HEK293 (cell line): ENCODE measurements at regions not wholly inside any gene's neighbourhood (a gene's known extent, or its start where the extent isn't known, plus 50 kb on each side); places are given as distances from the start of the nearest gene placed in this dataset.
A peak's percentile ranks its signal among the peaks of the same experiment; 100 is the strongest.

Experiments used
- CTCF ChIA-PET: fragments of 350-600 bp; formaldehyde crosslinking; extraction: SDS; loops from one replicate; lab custom pipeline; 2021; ENCODE audit warnings: antibody characterized with exemption; lab: Yijun Ruan, JAX
- POLR2A ChIA-PET: fragments of 300-600 bp; formaldehyde crosslinking; extraction: SDS; loops from one replicate; lab custom pipeline; 2020; ENCODE audit warnings: antibody characterized with exemption, inconsistent platforms; lab: Yijun Ruan, JAX
- H3K27ac ChIP-seq: fragments of 200-500 bp; sonication (Bioruptor generic); 2 replicates; pipeline ENCODE4 v1.5.1; 2014; ENCODE audit warnings: low read depth, low read length, control low read depth, inconsistent platforms; ENCODE audit errors: extremely low read depth
- H3K36me3 ChIP-seq, 2 experiments: fragments of 200-500 bp in 1 of 2; sonication (Bioruptor generic) in 1 of 2; 1 replicate in 1 of 2; 2 replicates in 1 of 2; pipeline ENCODE4 v1.5.1; 2014 to 2017; ENCODE audit warnings: inconsistent platforms in 2 of 2, low read length in 2 of 2; ENCODE audit not compliant: control insufficient read depth in 2 of 2, insufficient read depth in 1 of 2
- H3K4me1 ChIP-seq: fragments of 200-500 bp; sonication (Bioruptor generic); 2 replicates; pipeline ENCODE4 v1.5.1; 2014; ENCODE audit warnings: mild to moderate bottlenecking, low read length, inconsistent platforms; ENCODE audit not compliant: control insufficient read depth, insufficient read depth
- H3K4me3 ChIP-seq: 2 replicates; pipeline ENCODE4 v1.5.1; 2011; ENCODE audit warnings: low read depth, mild to moderate bottlenecking, control low read depth, low read length, moderate library complexity
- H3K9me3 ChIP-seq: fragments of 200-500 bp; sonication (Bioruptor generic); 2 replicates; pipeline ENCODE4 v1.5.1; 2014; ENCODE audit warnings: low read depth, low read length, inconsistent platforms; ENCODE audit not compliant: control insufficient read depth, insufficient read depth
- AEBP2 ChIP-seq: fragments of 450-650 bp; formaldehyde crosslinking; IDR thresholded peaks from 2 replicates; pipeline ENCODE4 v1.5.1; 2016; ENCODE audit warnings: missing biosample characterization, missing genetic modification characterization, borderline replicate concordance
- HOXD13 ChIP-seq: sonication (generic); formaldehyde crosslinking; IDR thresholded peaks from 2 replicates; pipeline ENCODE4 v1.8.0; 2022; ENCODE audit warnings: missing genetic modification reagents, borderline replicate concordance
- KLF17 ChIP-seq: fragments of 450-650 bp; formaldehyde crosslinking; IDR thresholded peaks from 2 replicates; pipeline ENCODE4 v1.5.1; 2016; ENCODE audit warnings: missing biosample characterization, missing genetic modification characterization
- SP3 ChIP-seq: fragments of 450-650 bp; formaldehyde crosslinking; IDR thresholded peaks from 2 replicates; pipeline ENCODE4 v1.5.1; 2016; ENCODE audit warnings: missing biosample characterization, missing genetic modification characterization
- ZBTB17 ChIP-seq: fragments of 450-650 bp; formaldehyde crosslinking; IDR thresholded peaks from 2 replicates; pipeline ENCODE4 v1.5.1; 2016; ENCODE audit warnings: missing biosample characterization, missing genetic modification characterization
- ZBTB20 ChIP-seq: fragments of 450-650 bp; formaldehyde crosslinking; IDR thresholded peaks from 2 replicates; pipeline ENCODE4 v1.5.1; 2016; ENCODE audit warnings: missing biosample characterization, missing genetic modification characterization
- ZNF530 ChIP-seq: fragments of 450-650 bp; formaldehyde crosslinking; IDR thresholded peaks from 2 replicates; pipeline ENCODE4 v1.5.1; 2016; ENCODE audit warnings: low read depth, missing biosample characterization, missing genetic modification characterization
- ZNF558 ChIP-seq: fragments of 450-650 bp; formaldehyde crosslinking; IDR thresholded peaks from 2 replicates; pipeline ENCODE4 v1.5.1; 2016; ENCODE audit warnings: missing biosample characterization, missing genetic modification characterization
- ZNF585B ChIP-seq: fragments of 450-650 bp; formaldehyde crosslinking; IDR thresholded peaks from 2 replicates; pipeline ENCODE4 v1.5.1; 2016; ENCODE audit warnings: missing biosample characterization, missing genetic modification characterization
- ZNF623 ChIP-seq: fragments of 450-650 bp; formaldehyde crosslinking; IDR thresholded peaks from 2 replicates; pipeline ENCODE4 v1.5.1; 2016; ENCODE audit warnings: missing biosample characterization, missing genetic modification characterization
- ZNF639 ChIP-seq: fragments of 450-650 bp; formaldehyde crosslinking; IDR thresholded peaks from 2 replicates; pipeline ENCODE4 v1.5.1; 2016; ENCODE audit warnings: missing biosample characterization, missing genetic modification characterization
- ZNF776 ChIP-seq: fragments of 450-650 bp; formaldehyde crosslinking; IDR thresholded peaks from 2 replicates; pipeline ENCODE4 v1.5.0; 2017; ENCODE audit warnings: missing biosample characterization, missing genetic modification characterization, borderline replicate concordance
- TF ChIP-seq, protein P1 (sequence below): fragments of 450-650 bp; formaldehyde crosslinking; IDR thresholded peaks from 2 replicates; pipeline ENCODE4 v1.5.1; 2017; ENCODE audit warnings: missing biosample characterization, mild to moderate bottlenecking, missing genetic modification characterization, moderate library complexity
- TF ChIP-seq, protein P2 (sequence below): fragments of 450-650 bp; formaldehyde crosslinking; IDR thresholded peaks from 2 replicates; pipeline ENCODE4 v1.5.1; 2017; ENCODE audit warnings: missing biosample characterization, missing genetic modification characterization
- TF ChIP-seq, protein P3 (sequence below): fragments of 450-650 bp; formaldehyde crosslinking; IDR thresholded peaks from 2 replicates; pipeline ENCODE4; 2016; ENCODE audit warnings: missing biosample characterization, missing genetic modification characterization
- TF ChIP-seq, protein P4 (sequence below): fragments of 450-650 bp; formaldehyde crosslinking; conservative IDR thresholded peaks from 2 replicates; pipeline ENCODE4 v1.5.1; 2016; ENCODE audit warnings: low read depth, missing biosample characterization, missing genetic modification characterization

DNA sequence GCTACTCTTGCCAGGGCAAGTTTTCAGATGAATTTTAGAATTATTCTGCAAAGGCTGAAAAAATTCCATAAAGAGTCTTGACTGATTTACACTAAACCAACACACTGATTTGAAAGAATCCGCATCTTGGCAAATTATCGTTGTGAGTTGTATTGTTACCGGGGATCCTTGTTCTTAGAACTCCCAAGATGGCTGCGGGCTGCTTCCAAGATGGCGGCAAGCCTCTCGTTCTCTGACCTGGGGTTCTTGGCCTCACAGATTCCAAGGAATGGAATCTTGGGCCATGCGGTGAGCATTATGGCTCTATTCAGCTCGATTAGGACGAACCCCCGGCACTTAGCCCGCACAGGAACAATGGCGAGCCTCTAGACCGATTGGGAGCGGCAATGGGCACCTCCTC, 132.5 kb downstream of the ZNF664 start:
- POLR2A ChIA-PET, result no interaction called here
- no peak overlapping the region for H3K27ac ChIP-seq
- no peak overlapping the region for H3K4me3 ChIP-seq
- TF ChIP-seq ZNF623 (tag by site-specific recombination), result no peak
- TF ChIP-seq, all 188 proteins: peak for 0
- Histone ChIP-seq H3K9me3 (no peaks in the 10 kb centered on the region), H3K4me1 (no peaks in the 10 kb centered on the region), H3K36me3 (no peaks in the 10 kb centered on the region)
- CTCF ChIA-PET, result no interaction called here

- ChIA-PET CTCF (no interaction called here), POLR2A (no interaction called here)
- TF ChIP-seq SP3 (tag by site-specific recombination), result no peak
- TF ChIP-seq, protein P1, sequence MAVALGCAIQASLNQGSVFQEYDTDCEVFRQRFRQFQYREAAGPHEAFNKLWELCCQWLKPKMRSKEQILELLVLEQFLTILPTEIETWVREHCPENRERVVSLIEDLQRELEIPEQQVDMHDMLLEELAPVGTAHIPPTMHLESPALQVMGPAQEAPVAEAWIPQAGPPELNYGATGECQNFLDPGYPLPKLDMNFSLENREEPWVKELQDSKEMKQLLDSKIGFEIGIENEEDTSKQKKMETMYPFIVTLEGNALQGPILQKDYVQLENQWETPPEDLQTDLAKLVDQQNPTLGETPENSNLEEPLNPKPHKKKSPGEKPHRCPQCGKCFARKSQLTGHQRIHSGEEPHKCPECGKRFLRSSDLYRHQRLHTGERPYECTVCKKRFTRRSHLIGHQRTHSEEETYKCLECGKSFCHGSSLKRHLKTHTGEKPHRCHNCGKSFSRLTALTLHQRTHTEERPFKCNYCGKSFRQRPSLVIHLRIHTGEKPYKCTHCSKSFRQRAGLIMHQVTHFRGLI, result peak; percentile 79
- no peak for TF ChIP-seq ZNF530 (tag by site-specific recombination)
- no peak for TF ChIP-seq ZNF558
- no peak for TF ChIP-seq ZNF585B (tag by site-specific recombination)
- TF ChIP-seq, protein P2, sequence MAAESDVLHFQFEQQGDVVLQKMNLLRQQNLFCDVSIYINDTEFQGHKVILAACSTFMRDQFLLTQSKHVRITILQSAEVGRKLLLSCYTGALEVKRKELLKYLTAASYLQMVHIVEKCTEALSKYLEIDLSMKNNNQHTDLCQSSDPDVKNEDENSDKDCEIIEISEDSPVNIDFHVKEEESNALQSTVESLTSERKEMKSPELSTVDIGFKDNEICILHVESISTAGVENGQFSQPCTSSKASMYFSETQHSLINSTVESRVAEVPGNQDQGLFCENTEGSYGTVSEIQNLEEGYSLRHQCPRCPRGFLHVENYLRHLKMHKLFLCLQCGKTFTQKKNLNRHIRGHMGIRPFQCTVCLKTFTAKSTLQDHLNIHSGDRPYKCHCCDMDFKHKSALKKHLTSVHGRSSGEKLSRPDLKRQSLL, result no peak
- no peak overlapping the region for H3K4me3 ChIP-seq
- no peaks in the 10 kb centered on the region for H3K36me3 ChIP-seq
- H3K27ac ChIP-seq, result no peak overlapping the region
- no peaks in the 10 kb centered on the region for H3K9me3 ChIP-seq
- no peaks in the 10 kb centered on the region for H3K4me1 ChIP-seq
These were observed 134.3 kb downstream of the ZNF664 start for GRCh38 chr12:124107351-124107750.

DNA sequence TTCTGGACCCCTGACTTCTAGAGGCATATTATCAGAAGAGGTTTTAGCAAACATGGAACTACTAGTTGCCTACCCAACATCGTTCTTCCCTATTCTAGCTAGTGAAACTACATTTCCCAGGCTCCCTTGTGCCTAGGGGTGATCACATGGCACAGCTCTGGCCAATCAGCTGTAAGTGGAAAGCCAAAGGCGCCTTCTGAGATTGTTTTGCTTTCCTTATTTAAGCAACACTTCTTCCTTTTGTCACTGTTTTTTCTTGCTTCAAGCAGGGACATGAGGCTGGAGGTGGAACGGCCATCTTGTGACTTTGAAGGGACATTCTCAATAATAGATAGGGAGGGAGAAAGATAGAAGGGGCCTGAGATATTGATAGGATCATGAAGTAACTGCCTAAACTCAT, 136.7 kb downstream of the ZNF664 start:
- no peaks in the 10 kb centered on the region for H3K4me1 ChIP-seq
- no peak overlapping the region for H3K4me3 ChIP-seq
- no peak overlapping the region for H3K27ac ChIP-seq
- H3K9me3 ChIP-seq, result no peaks in the 10 kb centered on the region
- H3K36me3 ChIP-seq, result no peaks in the 10 kb centered on the region
- CTCF ChIA-PET, result interaction anchor here (0.6 kb wide), 1 partner anchor 328 kb away, joined by 3 read pairs; no protein-coding TSS in a partner anchor
- TF ChIP-seq ZBTB17 (tag by site-specific recombination) (peak; percentile 41; the same call in 1 of the 2 replicates), ZNF639 (tag by site-specific recombination) (no peak)
- TF ChIP-seq, protein P3, sequence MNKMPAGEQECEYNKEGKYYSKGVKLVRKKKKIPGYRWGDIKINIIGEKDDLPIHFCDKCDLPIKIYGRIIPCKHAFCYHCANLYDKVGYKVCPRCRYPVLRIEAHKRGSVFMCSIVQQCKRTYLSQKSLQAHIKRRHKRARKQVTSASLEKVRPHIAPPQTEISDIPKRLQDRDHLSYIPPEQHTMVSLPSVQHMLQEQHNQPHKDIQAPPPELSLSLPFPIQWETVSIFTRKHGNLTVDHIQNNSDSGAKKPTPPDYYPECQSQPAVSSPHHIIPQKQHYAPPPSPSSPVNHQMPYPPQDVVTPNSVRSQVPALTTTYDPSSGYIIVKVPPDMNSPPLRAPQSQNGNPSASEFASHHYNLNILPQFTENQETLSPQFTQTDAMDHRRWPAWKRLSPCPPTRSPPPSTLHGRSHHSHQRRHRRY (tag by site-specific recombination), result no peak
- TF ChIP-seq, all 188 proteins: peak for 1
- POLR2A ChIA-PET, result no interaction called here

DNA sequence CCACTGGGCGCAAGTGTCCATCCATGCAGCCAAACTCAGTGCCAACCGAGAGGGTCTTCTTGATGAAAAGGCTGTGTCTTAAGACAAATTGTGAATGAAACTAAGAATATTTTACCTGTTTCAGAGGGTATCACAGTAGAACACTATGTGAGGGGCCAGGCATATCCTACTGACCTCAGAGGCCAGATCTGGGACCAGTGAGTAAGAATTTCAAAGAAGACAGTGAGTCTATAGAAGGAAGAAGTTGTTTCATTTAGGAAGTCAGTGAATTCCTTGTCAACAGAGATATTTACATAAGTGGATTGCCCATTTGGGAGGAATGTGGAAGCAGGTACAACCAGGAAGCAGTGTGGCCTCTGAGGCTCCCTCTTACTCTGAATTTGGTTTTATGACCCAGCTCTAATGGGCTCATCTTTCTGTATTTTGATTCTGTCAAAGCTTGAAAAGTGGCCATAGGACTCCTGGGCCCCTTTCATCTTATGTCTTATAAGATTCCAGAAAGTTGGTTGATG, 137.4 kb downstream of the ZNF664 start:
- Histone ChIP-seq H3K4me1 (no peaks in the 10 kb centered on the region), H3K4me3 (no peak overlapping the region), H3K9me3 (no peaks in the 10 kb centered on the region), H3K36me3 (no peaks in the 10 kb centered on the region), H3K27ac (no peak overlapping the region)
- ChIA-PET POLR2A (no interaction called here), CTCF (no interaction called here)
- TF ChIP-seq SP3 (tag by site-specific recombination), result no peak
- TF ChIP-seq, protein P4, sequence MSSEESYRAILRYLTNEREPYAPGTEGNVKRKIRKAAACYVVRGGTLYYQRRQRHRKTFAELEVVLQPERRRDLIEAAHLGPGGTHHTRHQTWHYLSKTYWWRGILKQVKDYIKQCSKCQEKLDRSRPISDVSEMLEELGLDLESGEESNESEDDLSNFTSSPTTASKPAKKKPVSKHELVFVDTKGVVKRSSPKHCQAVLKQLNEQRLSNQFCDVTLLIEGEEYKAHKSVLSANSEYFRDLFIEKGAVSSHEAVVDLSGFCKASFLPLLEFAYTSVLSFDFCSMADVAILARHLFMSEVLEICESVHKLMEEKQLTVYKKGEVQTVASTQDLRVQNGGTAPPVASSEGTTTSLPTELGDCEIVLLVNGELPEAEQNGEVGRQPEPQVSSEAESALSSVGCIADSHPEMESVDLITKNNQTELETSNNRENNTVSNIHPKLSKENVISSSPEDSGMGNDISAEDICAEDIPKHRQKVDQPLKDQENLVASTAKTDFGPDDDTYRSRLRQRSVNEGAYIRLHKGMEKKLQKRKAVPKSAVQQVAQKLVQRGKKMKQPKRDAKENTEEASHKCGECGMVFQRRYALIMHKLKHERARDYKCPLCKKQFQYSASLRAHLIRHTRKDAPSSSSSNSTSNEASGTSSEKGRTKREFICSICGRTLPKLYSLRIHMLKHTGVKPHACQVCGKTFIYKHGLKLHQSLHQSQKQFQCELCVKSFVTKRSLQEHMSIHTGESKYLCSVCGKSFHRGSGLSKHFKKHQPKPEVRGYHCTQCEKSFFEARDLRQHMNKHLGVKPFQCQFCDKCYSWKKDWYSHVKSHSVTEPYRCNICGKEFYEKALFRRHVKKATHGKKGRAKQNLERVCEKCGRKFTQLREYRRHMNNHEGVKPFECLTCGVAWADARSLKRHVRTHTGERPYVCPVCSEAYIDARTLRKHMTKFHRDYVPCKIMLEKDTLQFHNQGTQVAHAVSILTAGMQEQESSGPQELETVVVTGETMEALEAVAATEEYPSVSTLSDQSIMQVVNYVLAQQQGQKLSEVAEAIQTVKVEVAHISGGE (tag by site-specific recombination), result no peak
- TF ChIP-seq ZNF776 (tag by site-specific recombination), result no peak
- TF ChIP-seq HOXD13, result no peak
- TF ChIP-seq ZBTB20, result no peak
- no peak for TF ChIP-seq KLF17 (tag by site-specific recombination)
- no peak for TF ChIP-seq AEBP2 (tag by site-specific recombination)
